ENCODE measurements at regions not wholly inside any gene's neighbourhood (a gene's known extent, or its start where the extent isn't known, plus 50 kb on each side); places are given as distances from the start of the nearest gene placed in this dataset.

- no peak for DNase-seq
Observed at GRCh38 chr3:103075282-103075681, 640.5 kb downstream of the ZPLD1 start.

GRCh38 chr3:103077910-103078309, 643.1 kb downstream of the ZPLD1 start:
- DNase-seq: no peak

- no peak for DNase-seq
Observed at GRCh38 chr3:103082501-103082900, 647.7 kb downstream of the ZPLD1 start.

GRCh38 chr3:103083848-103084631, 649.2 kb downstream of the ZPLD1 start:
- DNase-seq: no peak

- no peak for DNase-seq
Observed at GRCh38 chr3:103085465-103085864, 650.6 kb downstream of the ZPLD1 start.

GRCh38 chr3:103089758-103090157, 654.9 kb downstream of the ZPLD1 start:
- no peak for DNase-seq

GRCh38 chr3:103105206-103105605, 670.4 kb downstream of the ZPLD1 start:
- no peak for DNase-seq

GRCh38 chr3:103112273-103112672, 677.5 kb downstream of the ZPLD1 start:
- DNase-seq: no peak

- no peak for DNase-seq
Observed at GRCh38 chr3:103126115-103126514, 691.3 kb downstream of the ZPLD1 start.

GRCh38 chr3:103127098-103127630, 692.3 kb downstream of the ZPLD1 start:
- DNase-seq: no peak

- no peak for DNase-seq
Observed at GRCh38 chr3:103127737-103128136, 692.9 kb downstream of the ZPLD1 start.

- DNase-seq: no peak
Observed at GRCh38 chr3:103134023-103134724, 699.4 kb downstream of the ZPLD1 start.

GRCh38 chr3:103136621-103137020, 701.8 kb downstream of the ZPLD1 start:
- DNase-seq: no peak

- no peak for DNase-seq
Observed at GRCh38 chr3:103137830-103138229, 703.0 kb downstream of the ZPLD1 start.

GRCh38 chr3:103158183-103158582, 723.4 kb downstream of the ZPLD1 start:
- DNase-seq: no peak

- DNase-seq: no peak
Observed at GRCh38 chr3:103166890-103167289, 732.1 kb downstream of the ZPLD1 start.

- no peak for DNase-seq
Observed at GRCh38 chr3:103167850-103168249, 733.0 kb downstream of the ZPLD1 start.

- no peak for DNase-seq
Observed at GRCh38 chr3:103169289-103169688, 734.5 kb downstream of the ZPLD1 start.

GRCh38 chr3:103170651-103171050, 735.8 kb downstream of the ZPLD1 start:
- DNase-seq: no peak

GRCh38 chr3:103173940-103174339, 739.1 kb downstream of the ZPLD1 start:
- no peak for DNase-seq

- no peak for DNase-seq
Observed at GRCh38 chr3:103181160-103181559, 746.3 kb downstream of the ZPLD1 start.

GRCh38 chr3:103184772-103185171, 750.0 kb downstream of the ZPLD1 start:
- no peak for DNase-seq

- DNase-seq: no peak
Observed at GRCh38 chr3:103189941-103190340, 755.1 kb downstream of the ZPLD1 start.

- DNase-seq: no peak
Observed at GRCh38 chr3:103195216-103195615, 760.4 kb downstream of the ZPLD1 start.

Data from GOT3 (cell line).